ENCODE measurements at regions not wholly inside any gene's neighbourhood (a gene's known extent, or its start where the extent isn't known, plus 50 kb on each side); places are given as distances from the start of the nearest gene placed in this dataset.

- no peak overlapping the region for H3K27ac ChIP-seq (ENCODE audit: low read length)
- H3K27me3 ChIP-seq (replicated peaks; ENCODE audit: insufficient read depth, low read length), result peaks cover 89% of the 10 kb centered on the region
Measured at GRCh38 chr16:86195863-86196630, 297.1 kb downstream of the IRF8 start.

GRCh38 chr16:86196687-86197391, 297.9 kb downstream of the IRF8 start:
- Histone ChIP-seq H3K9me2 (replicated peaks; ENCODE audit: insufficient read depth, low read length) (no peaks in the 10 kb centered on the region), H3K36me3 (replicated peaks; ENCODE audit: insufficient read depth, low read length) (no peaks in the 10 kb centered on the region), H3K79me2 (ENCODE audit: low read length) (no peaks in the 10 kb centered on the region), H3K4me1 (ENCODE audit: low read length) (no peaks in the 10 kb centered on the region), H4K20me1 (ENCODE audit: insufficient read depth, low read length) (no peaks in the 10 kb centered on the region), H2AFZ (ENCODE audit: low read length) (no peak overlapping the region), H3K4me3 (ENCODE audit: low read length) (no peak overlapping the region), H3K9ac (ENCODE audit: low read length) (no peak overlapping the region), H3K27ac (ENCODE audit: low read length) (no peak overlapping the region), H3K27me3 (replicated peaks; ENCODE audit: insufficient read depth, low read length) (peaks cover 85% of the 10 kb centered on the region), H3F3A (ENCODE audit: insufficient read depth, low read length) (no peaks in the 10 kb centered on the region), H3K4me2 (ENCODE audit: low read depth, low read length) (no peak overlapping the region), H3K9me3 (replicated peaks; ENCODE audit: insufficient read depth, low read length) (no peaks in the 10 kb centered on the region)
- TF ChIP-seq CTCF (IDR thresholded peaks at IDR 0.05; ENCODE audit: low read length) (no peak), EZH2 (optimal IDR thresholded peaks at IDR 0.05; ENCODE audit: low read depth, low read length) (no peak), EZH2phosphoT487 (IDR thresholded peaks at IDR 0.05; ENCODE audit: low read length) (no peak)
- DNase-seq, result no peak

More at GRCh38 chr16:86195863-86196630, 297.1 kb downstream of the IRF8 start:
- no peaks in the 10 kb centered on the region for H3K9me3 ChIP-seq (replicated peaks; ENCODE audit: insufficient read depth, low read length)
- H3K9me2 ChIP-seq (replicated peaks; ENCODE audit: insufficient read depth, low read length), result no peaks in the 10 kb centered on the region
- no peak for DNase-seq
- TF ChIP-seq EZH2phosphoT487 (IDR thresholded peaks at IDR 0.05; ENCODE audit: low read length) (no peak), EZH2 (optimal IDR thresholded peaks at IDR 0.05; ENCODE audit: low read depth, low read length) (no peak), CTCF (IDR thresholded peaks at IDR 0.05; ENCODE audit: low read length) (no peak)
- H4K20me1 ChIP-seq (ENCODE audit: insufficient read depth, low read length), result no peaks in the 10 kb centered on the region
- no peaks in the 10 kb centered on the region for H3F3A ChIP-seq (ENCODE audit: insufficient read depth, low read length)
- H3K4me2 ChIP-seq (ENCODE audit: low read depth, low read length), result no peak overlapping the region
- H3K79me2 ChIP-seq (ENCODE audit: low read length), result no peaks in the 10 kb centered on the region
- no peak overlapping the region for H3K9ac ChIP-seq (ENCODE audit: low read length)
- no peak overlapping the region for H3K4me3 ChIP-seq (ENCODE audit: low read length)
- H3K36me3 ChIP-seq (replicated peaks; ENCODE audit: insufficient read depth, low read length), result no peaks in the 10 kb centered on the region
- H2AFZ ChIP-seq (ENCODE audit: low read length), result no peak overlapping the region
- no peaks in the 10 kb centered on the region for H3K4me1 ChIP-seq (ENCODE audit: low read length)

- H3K27me3 ChIP-seq (replicated peaks; ENCODE audit: insufficient read depth, low read length), result peaks cover 78% of the 10 kb centered on the region
Measured at GRCh38 chr16:86198206-86199118, 299.5 kb downstream of the IRF8 start.

More at GRCh38 chr16:86198206-86199118, 299.5 kb downstream of the IRF8 start:
- Histone ChIP-seq H3K9ac (ENCODE audit: low read length) (no peak overlapping the region), H3K4me2 (ENCODE audit: low read depth, low read length) (no peak overlapping the region), H3K27ac (ENCODE audit: low read length) (no peak overlapping the region), H2AFZ (ENCODE audit: low read length) (no peak overlapping the region), H3K4me3 (ENCODE audit: low read length) (no peak overlapping the region), H3K9me2 (replicated peaks; ENCODE audit: insufficient read depth, low read length) (no peaks in the 10 kb centered on the region), H3F3A (ENCODE audit: insufficient read depth, low read length) (no peaks in the 10 kb centered on the region), H3K9me3 (replicated peaks; ENCODE audit: insufficient read depth, low read length) (no peaks in the 10 kb centered on the region), H3K79me2 (ENCODE audit: low read length) (no peaks in the 10 kb centered on the region), H4K20me1 (ENCODE audit: insufficient read depth, low read length) (no peaks in the 10 kb centered on the region), H3K4me1 (ENCODE audit: low read length) (no peaks in the 10 kb centered on the region), H3K36me3 (replicated peaks; ENCODE audit: insufficient read depth, low read length) (no peaks in the 10 kb centered on the region)
- DNase-seq, result no peak
- TF ChIP-seq EZH2 (optimal IDR thresholded peaks at IDR 0.05; ENCODE audit: low read depth, low read length), result no peak
- no peak for TF ChIP-seq CTCF (IDR thresholded peaks at IDR 0.05; ENCODE audit: low read length)
- no peak for TF ChIP-seq EZH2phosphoT487 (IDR thresholded peaks at IDR 0.05; ENCODE audit: low read length)
